Parathyroid adenoma (tissue), 2 donors: ENCODE measurements at regions not wholly inside any gene's neighbourhood (a gene's known extent, or its start where the extent isn't known, plus 50 kb on each side); places are given as distances from the start of the nearest gene placed in this dataset.

Experiments
- H2AFZ ChIP-seq: fragments of 300-600 bp; sonication (generic); one replicate; pipeline ENCODE4 v1.7.0; 2017; ENCODE audit warnings: antibody characterized with exemption, mild to moderate bottlenecking
- H3K27ac ChIP-seq: fragments of 300-600 bp; sonication (generic); one replicate; pipeline ENCODE4 v1.7.0; 2017
- H3K27me3 ChIP-seq: fragments of 300-600 bp; sonication (generic); one replicate; pipeline ENCODE4 v1.7.0; 2017; ENCODE audit warnings: low read length; ENCODE audit not compliant: control insufficient read depth, insufficient read depth
- H3K36me3 ChIP-seq: fragments of 300-600 bp; sonication (generic); one replicate; pipeline ENCODE4 v1.7.0; 2017; ENCODE audit warnings: low read length; ENCODE audit not compliant: control insufficient read depth, insufficient read depth
- H3K4me1 ChIP-seq: fragments of 300-600 bp; sonication (generic); one replicate; pipeline ENCODE4 v1.7.0; 2017; ENCODE audit warnings: control low read depth
- H3K4me2 ChIP-seq: fragments of 300-600 bp; sonication (generic); one replicate; pipeline ENCODE4 v1.7.0; 2017; ENCODE audit warnings: low read length
- H3K4me3 ChIP-seq: fragments of 300-600 bp; sonication (generic); one replicate; pipeline ENCODE4 v1.7.0; 2017; ENCODE audit warnings: low read depth, low read length
- H3K79me2 ChIP-seq: fragments of 300-600 bp; sonication (generic); one replicate; pipeline ENCODE4 v1.7.0; 2017; ENCODE audit warnings: control low read depth
- H3K9ac ChIP-seq: fragments of 300-600 bp; sonication (generic); one replicate; pipeline ENCODE4 v1.7.0; 2017; ENCODE audit warnings: mild to moderate bottlenecking
- H3K9me3 ChIP-seq: fragments of 300-600 bp; sonication (generic); one replicate; pipeline ENCODE4 v1.7.0; 2017; ENCODE audit warnings: low read length; ENCODE audit not compliant: control insufficient read depth
- CTCF ChIP-seq: fragments of 300-600 bp; sonication (generic); IDR thresholded peaks from one replicate; pipeline ENCODE4 v1.7.0; 2017; ENCODE audit warnings: antibody characterized with exemption, mild to moderate bottlenecking
- donor health status: primary hyperparathyroidism.

GRCh38 chr5:124620743-124621142 lies 125.7 kb downstream of the ZNF608 start:
- H3K9ac ChIP-seq, result no peak overlapping the region
- H3K4me1 ChIP-seq, result no peaks in the 10 kb centered on the region
- H3K27me3 ChIP-seq, result no peaks in the 10 kb centered on the region
- H3K4me2 ChIP-seq, result no peak overlapping the region
- H3K9me3 ChIP-seq, result no peaks in the 10 kb centered on the region
- H3K4me3 ChIP-seq, result no peak overlapping the region
- H2AFZ ChIP-seq, result no peak overlapping the region
- TF ChIP-seq CTCF, result no peak
- no peaks in the 10 kb centered on the region for H3K36me3 ChIP-seq
- no peaks in the 10 kb centered on the region for H3K79me2 ChIP-seq
- no peak overlapping the region for H3K27ac ChIP-seq

- Histone ChIP-seq H3K79me2 (no peaks in the 10 kb centered on the region), H3K36me3 (no peaks in the 10 kb centered on the region), H2AFZ (no peak overlapping the region), H3K4me2 (no peak overlapping the region), H3K9ac (no peak overlapping the region), H3K4me1 (no peaks in the 10 kb centered on the region), H3K9me3 (no peaks in the 10 kb centered on the region), H3K27ac (no peak overlapping the region), H3K27me3 (no peaks in the 10 kb centered on the region), H3K4me3 (no peak overlapping the region)
- TF ChIP-seq CTCF, result no peak
Observed at GRCh38 chr5:124619121-124619520, 127.3 kb downstream of the ZNF608 start.

GRCh38 chr5:124617787-124618186 lies 128.7 kb downstream of the ZNF608 start:
- Histone ChIP-seq H3K4me2 (no peak overlapping the region), H3K9ac (no peak overlapping the region), H2AFZ (no peak overlapping the region), H3K79me2 (no peaks in the 10 kb centered on the region), H3K4me3 (no peak overlapping the region), H3K27me3 (no peaks in the 10 kb centered on the region), H3K27ac (no peak overlapping the region), H3K9me3 (no peaks in the 10 kb centered on the region), H3K4me1 (no peaks in the 10 kb centered on the region), H3K36me3 (no peaks in the 10 kb centered on the region)
- no peak for TF ChIP-seq CTCF

GRCh38 chr5:124614836-124615385 lies 131.5 kb downstream of the ZNF608 start:
- no peak for TF ChIP-seq CTCF
- Histone ChIP-seq H3K4me3 (no peak overlapping the region), H3K9me3 (no peaks in the 10 kb centered on the region), H3K27ac (no peak overlapping the region), H3K36me3 (no peaks in the 10 kb centered on the region), H2AFZ (no peak overlapping the region), H3K4me2 (no peak overlapping the region), H3K27me3 (no peaks in the 10 kb centered on the region), H3K9ac (no peak overlapping the region), H3K4me1 (no peaks in the 10 kb centered on the region), H3K79me2 (no peaks in the 10 kb centered on the region)

- H3K4me2 ChIP-seq, result no peak overlapping the region
- H3K4me3 ChIP-seq, result no peak overlapping the region
- no peaks in the 10 kb centered on the region for H3K9me3 ChIP-seq
- TF ChIP-seq CTCF, result no peak
- no peak overlapping the region for H3K27ac ChIP-seq
- H3K4me1 ChIP-seq, result no peaks in the 10 kb centered on the region
- H3K36me3 ChIP-seq, result no peaks in the 10 kb centered on the region
- H3K27me3 ChIP-seq, result no peaks in the 10 kb centered on the region
- no peaks in the 10 kb centered on the region for H3K79me2 ChIP-seq
- no peak overlapping the region for H3K9ac ChIP-seq
- H2AFZ ChIP-seq, result no peak overlapping the region
Observed at GRCh38 chr5:124614105-124614504, 132.3 kb downstream of the ZNF608 start.
